ENCODE measurements at regions not wholly inside any gene's neighbourhood (a gene's known extent, or its start where the extent isn't known, plus 50 kb on each side); places are given as distances from the start of the nearest gene placed in this dataset.

DNA sequence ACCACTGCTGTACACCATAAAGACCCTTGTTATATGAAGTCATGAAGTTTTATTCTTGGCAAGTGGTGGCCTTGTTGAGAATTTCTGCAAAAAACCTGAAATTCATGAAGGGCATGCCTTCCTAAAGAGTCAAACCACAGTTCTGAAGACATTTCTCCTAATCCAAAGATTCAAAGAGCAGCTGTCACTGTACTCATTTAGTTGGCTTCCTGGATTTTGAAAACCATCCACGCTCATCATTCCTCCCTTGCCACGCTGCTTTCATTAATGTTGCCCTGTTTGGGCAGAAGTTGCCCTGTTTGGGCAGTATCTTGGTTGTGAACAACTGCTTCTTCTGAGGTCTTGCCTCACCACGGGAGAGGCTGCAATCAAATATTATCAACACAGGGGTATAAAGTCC lies 560.3 kb upstream of the TLE4 start:
- Histone ChIP-seq H2BK5ac (ENCODE audit: low read depth, low read length, poor library complexity, severe bottlenecking) (no peak overlapping the region), H2BK15ac (ENCODE audit: low read depth, poor library complexity, severe bottlenecking) (no peak overlapping the region), H4K91ac (ENCODE audit: low read length) (peak overlapping the region; percentile 1), H2BK120ac (ENCODE audit: low read depth, low read length) (no peak overlapping the region), H3K4me1 (ENCODE audit: control insufficient read depth, insufficient read depth, low read depth, low read length) (peaks cover 2% of the 10 kb centered on the region), H3K4ac (ENCODE audit: low read depth in 1 of 2, low read length in 2 of 2) (peak overlapping the region in 1 of 2 experiments; percentile 57), H2BK12ac (ENCODE audit: low read length in 2 of 2) (no peak overlapping the region), H3K27ac (ENCODE audit: low read length, poor library complexity, severe bottlenecking) (no peak overlapping the region), H3K23ac (ENCODE audit: low read length in 2 of 2) (no peak overlapping the region), H4K8ac (ENCODE audit: low read length) (no peak overlapping the region), H3K79me1 (replicated peaks; ENCODE audit: low read length, poor library complexity, severe bottlenecking) (no peaks in the 10 kb centered on the region), H3K4me3 (ENCODE audit: insufficient read depth in 1 of 2, low read depth in 1 of 2, low read length in 2 of 2) (no peak overlapping the region), H3K18ac (ENCODE audit: low read depth in 1 of 2, low read length in 2 of 2) (peak overlapping the region in 1 of 2 experiments; percentile 82), H3K27me3 (ENCODE audit: control insufficient read depth in 1 of 2, insufficient read depth in 1 of 2, low read length in 2 of 2) (no peaks in the 10 kb centered on the region), H2AK5ac (ENCODE audit: low read length, severe bottlenecking) (peak overlapping the region; percentile 9), H3K14ac (ENCODE audit: low read length in 2 of 2) (no peak overlapping the region), H3K9me3 (ENCODE audit: control insufficient read depth, low read length) (no peaks in the 10 kb centered on the region), H3K9ac (ENCODE audit: low read length) (no peak overlapping the region), H3K36me3 (ENCODE audit: control insufficient read depth in 1 of 2, insufficient read depth in 2 of 2, low read depth in 1 of 2, low read length in 2 of 2) (no peaks in the 10 kb centered on the region), H3K4me2 (ENCODE audit: low read length, poor library complexity, severe bottlenecking) (no peak overlapping the region), H2AFZ (ENCODE audit: low read depth, low read length) (no peak overlapping the region)
- peak; percentile 22 for DNase-seq
- WGBS = 59% methylated on average over 3 of the region's 3 CpGs

DNA sequence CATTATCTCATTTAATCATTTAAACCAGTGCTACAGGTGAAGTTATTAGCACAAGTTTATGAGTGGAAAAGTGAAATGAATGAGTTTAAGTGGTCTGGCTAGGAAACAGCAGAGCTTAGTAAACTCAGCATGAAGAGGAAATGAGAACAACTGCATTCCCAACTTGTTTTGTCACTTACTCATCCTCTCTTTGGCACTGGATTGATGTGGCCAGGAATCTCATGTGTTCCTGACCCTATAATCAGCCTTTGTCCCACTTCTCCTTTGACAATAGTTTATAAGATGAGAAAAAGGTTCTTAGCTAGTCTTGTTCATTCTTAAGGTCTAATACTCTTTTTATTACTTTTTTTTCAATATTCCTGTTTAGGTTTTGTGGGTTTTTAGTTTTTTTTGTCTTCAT lies 559.2 kb upstream of the TLE4 start:
- Histone ChIP-seq H3K36me3 (ENCODE audit: control insufficient read depth in 1 of 2, insufficient read depth in 2 of 2, low read depth in 1 of 2, low read length in 2 of 2) (no peaks in the 10 kb centered on the region), H4K8ac (ENCODE audit: low read length) (no peak overlapping the region), H3K4me3 (ENCODE audit: insufficient read depth in 1 of 2, low read depth in 1 of 2, low read length in 2 of 2) (no peak overlapping the region), H3K27me3 (ENCODE audit: control insufficient read depth in 1 of 2, insufficient read depth in 1 of 2, low read length in 2 of 2) (no peaks in the 10 kb centered on the region), H3K14ac (ENCODE audit: low read length in 2 of 2) (no peak overlapping the region), H3K9ac (ENCODE audit: low read length) (no peak overlapping the region), H2AK5ac (ENCODE audit: low read length, severe bottlenecking) (no peak overlapping the region), H2BK15ac (ENCODE audit: low read depth, poor library complexity, severe bottlenecking) (no peak overlapping the region), H2BK5ac (ENCODE audit: low read depth, low read length, poor library complexity, severe bottlenecking) (no peak overlapping the region), H2BK12ac (ENCODE audit: low read length in 2 of 2) (peak overlapping the region in 1 of 2 experiments; percentile 60), H4K91ac (ENCODE audit: low read length) (no peak overlapping the region), H3K4ac (ENCODE audit: low read depth in 1 of 2, low read length in 2 of 2) (no peak overlapping the region), H3K27ac (ENCODE audit: low read length, poor library complexity, severe bottlenecking) (no peak overlapping the region), H3K79me1 (replicated peaks; ENCODE audit: low read length, poor library complexity, severe bottlenecking) (no peaks in the 10 kb centered on the region), H2AFZ (ENCODE audit: low read depth, low read length) (no peak overlapping the region), H3K4me2 (ENCODE audit: low read length, poor library complexity, severe bottlenecking) (no peak overlapping the region), H3K23ac (ENCODE audit: low read length in 2 of 2) (no peak overlapping the region), H2BK120ac (ENCODE audit: low read depth, low read length) (no peak overlapping the region), H3K9me3 (ENCODE audit: control insufficient read depth, low read length) (no peaks in the 10 kb centered on the region), H3K18ac (ENCODE audit: low read depth in 1 of 2, low read length in 2 of 2) (no peak overlapping the region), H3K4me1 (ENCODE audit: control insufficient read depth, insufficient read depth, low read depth, low read length) (peaks cover 2% of the 10 kb centered on the region)
- DNase-seq = peak; percentile 41

DNA sequence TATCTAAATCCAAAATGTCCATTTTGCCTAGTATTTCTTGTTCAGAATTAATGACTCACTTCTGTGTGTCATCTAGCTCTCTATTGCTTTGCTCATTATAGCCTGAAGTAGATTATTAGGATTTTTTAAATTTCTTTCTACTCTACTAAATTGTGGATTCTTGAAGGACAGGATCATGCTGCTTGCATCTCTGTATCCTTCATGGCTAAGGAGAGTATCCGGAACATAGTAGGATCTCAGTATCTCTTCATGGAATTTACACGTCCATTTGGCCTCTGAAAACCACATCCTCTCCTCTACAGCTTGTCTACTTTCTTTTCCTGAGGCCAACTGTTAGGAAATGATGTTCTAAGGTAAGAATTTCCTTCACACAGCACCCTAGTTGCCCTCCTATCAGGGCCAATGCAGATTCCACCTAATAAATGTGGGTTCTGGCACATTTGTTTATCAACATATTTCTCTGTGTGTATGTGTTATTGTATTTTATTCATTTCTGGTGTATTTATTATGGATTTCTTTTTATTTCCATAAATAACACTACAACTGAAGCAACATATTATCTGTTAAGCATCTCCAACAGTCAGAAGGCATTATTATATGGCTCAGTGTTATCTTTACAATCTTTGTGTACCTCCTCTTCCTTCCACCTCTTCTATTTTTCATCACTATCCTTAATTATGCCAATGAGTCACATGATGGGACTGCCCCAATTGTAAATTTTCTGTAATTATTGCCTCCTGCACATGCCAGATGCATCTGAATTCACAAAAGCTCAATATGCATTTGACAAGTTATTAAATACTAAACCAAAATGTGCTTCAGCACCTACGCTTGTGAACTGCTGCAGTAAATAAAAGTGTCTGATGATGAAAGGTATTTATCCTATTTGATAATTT lies 557.8 kb upstream of the TLE4 start:
- no peak overlapping the region for H4K8ac ChIP-seq (ENCODE audit: low read length)
- H3K4me1 ChIP-seq (ENCODE audit: control insufficient read depth, insufficient read depth, low read depth, low read length) = peaks cover 2% of the 10 kb centered on the region
- H2BK15ac ChIP-seq (ENCODE audit: low read depth, poor library complexity, severe bottlenecking) = no peak overlapping the region
- H3K79me1 ChIP-seq (replicated peaks; ENCODE audit: low read length, poor library complexity, severe bottlenecking) = no peaks in the 10 kb centered on the region
- H3K14ac ChIP-seq (ENCODE audit: low read length in 2 of 2) = no peak overlapping the region
- H4K91ac ChIP-seq (ENCODE audit: low read length) = no peak overlapping the region
- H3K27me3 ChIP-seq (ENCODE audit: control insufficient read depth in 1 of 2, insufficient read depth in 1 of 2, low read length in 2 of 2) = no peaks in the 10 kb centered on the region
- no peak overlapping the region for H3K4me3 ChIP-seq (ENCODE audit: insufficient read depth in 1 of 2, low read depth in 1 of 2, low read length in 2 of 2)
- whole genome bisulfite sequencing = no CpG with 5 or more reads among the region's 3 CpGs
- H2BK120ac ChIP-seq (ENCODE audit: low read depth, low read length) = no peak overlapping the region
- H3K36me3 ChIP-seq (ENCODE audit: control insufficient read depth in 1 of 2, insufficient read depth in 2 of 2, low read depth in 1 of 2, low read length in 2 of 2) = no peaks in the 10 kb centered on the region
- no peak overlapping the region for H2BK5ac ChIP-seq (ENCODE audit: low read depth, low read length, poor library complexity, severe bottlenecking)
- H2AFZ ChIP-seq (ENCODE audit: low read depth, low read length) = no peak overlapping the region
- no peak overlapping the region for H3K18ac ChIP-seq (ENCODE audit: low read depth in 1 of 2, low read length in 2 of 2)
- peak; percentile 54 for DNase-seq
- no peak overlapping the region for H2BK12ac ChIP-seq (ENCODE audit: low read length in 2 of 2)
- no peak overlapping the region for H3K9ac ChIP-seq (ENCODE audit: low read length)
- H2AK5ac ChIP-seq (ENCODE audit: low read length, severe bottlenecking) = no peak overlapping the region
- H3K27ac ChIP-seq (ENCODE audit: low read length, poor library complexity, severe bottlenecking) = no peak overlapping the region
- no peak overlapping the region for H3K4ac ChIP-seq (ENCODE audit: low read depth in 1 of 2, low read length in 2 of 2)
- H3K23ac ChIP-seq (ENCODE audit: low read length in 2 of 2) = no peak overlapping the region
- H3K4me2 ChIP-seq (ENCODE audit: low read length, poor library complexity, severe bottlenecking) = no peak overlapping the region
- no peaks in the 10 kb centered on the region for H3K9me3 ChIP-seq (ENCODE audit: control insufficient read depth, low read length)

DNA sequence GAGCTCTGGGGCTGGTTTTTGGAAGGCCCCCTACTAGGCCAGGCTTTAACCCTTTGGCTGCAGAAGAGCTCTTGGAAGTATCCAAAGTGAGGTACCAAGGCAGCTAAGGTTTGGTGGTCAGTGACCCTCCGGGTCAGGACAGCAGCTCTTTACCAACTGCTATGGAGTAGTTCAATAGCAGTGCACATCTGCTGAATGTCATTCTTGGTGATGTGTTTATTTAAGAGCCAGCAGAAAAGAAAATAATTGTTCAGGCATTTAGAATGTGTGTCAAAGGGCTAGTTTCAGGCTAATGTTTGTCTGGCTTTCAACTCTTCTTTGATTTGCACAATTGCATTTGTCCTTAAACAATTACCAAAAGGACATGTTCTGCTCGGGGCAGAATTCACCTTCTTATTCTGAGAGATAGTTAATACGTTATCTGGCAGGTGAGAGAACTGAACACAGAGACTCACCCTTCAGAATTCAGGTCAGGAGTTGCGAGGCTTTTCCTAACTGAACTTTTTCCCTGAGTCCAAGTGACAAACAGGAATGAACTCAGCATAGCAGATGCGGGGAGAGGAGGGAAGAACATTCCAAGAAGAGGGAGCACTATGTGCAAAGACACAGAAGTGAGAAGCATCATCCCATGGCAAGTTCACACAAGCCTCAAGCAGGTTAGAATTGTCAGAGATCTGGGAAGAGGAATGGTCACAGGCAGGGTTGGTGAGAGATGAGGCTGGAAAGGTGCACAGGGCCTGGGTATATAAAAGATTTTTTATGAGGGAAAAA lies 556.7 kb upstream of the TLE4 start:
- H2AFZ ChIP-seq (ENCODE audit: low read depth, low read length) = no peak overlapping the region
- no peak overlapping the region for H3K9ac ChIP-seq (ENCODE audit: low read length)
- H3K27me3 ChIP-seq (ENCODE audit: control insufficient read depth in 1 of 2, insufficient read depth in 1 of 2, low read length in 2 of 2) = no peaks in the 10 kb centered on the region
- no peak overlapping the region for H3K4me3 ChIP-seq (ENCODE audit: insufficient read depth in 1 of 2, low read depth in 1 of 2, low read length in 2 of 2)
- H3K23ac ChIP-seq (ENCODE audit: low read length in 2 of 2) = no peak overlapping the region
- no peak overlapping the region for H4K8ac ChIP-seq (ENCODE audit: low read length)
- H3K14ac ChIP-seq (ENCODE audit: low read length in 2 of 2) = peak overlapping the region in 1 of 2 experiments; percentile 19
- H3K9me3 ChIP-seq (ENCODE audit: control insufficient read depth, low read length) = no peaks in the 10 kb centered on the region
- H3K79me1 ChIP-seq (replicated peaks; ENCODE audit: low read length, poor library complexity, severe bottlenecking) = no peaks in the 10 kb centered on the region
- H4K91ac ChIP-seq (ENCODE audit: low read length) = no peak overlapping the region
- H2BK12ac ChIP-seq (ENCODE audit: low read length in 2 of 2) = peak overlapping the region; percentile 7 to 12
- H2BK5ac ChIP-seq (ENCODE audit: low read depth, low read length, poor library complexity, severe bottlenecking) = no peak overlapping the region
- H3K27ac ChIP-seq (ENCODE audit: low read length, poor library complexity, severe bottlenecking) = no peak overlapping the region
- no peak overlapping the region for H3K4ac ChIP-seq (ENCODE audit: low read depth in 1 of 2, low read length in 2 of 2)
- H3K18ac ChIP-seq (ENCODE audit: low read depth in 1 of 2, low read length in 2 of 2) = peak overlapping the region in 1 of 2 experiments; percentile 23
- H2BK120ac ChIP-seq (ENCODE audit: low read depth, low read length) = peak overlapping the region; percentile 1
- no peak overlapping the region for H2AK5ac ChIP-seq (ENCODE audit: low read length, severe bottlenecking)
- no peak overlapping the region for H3K4me2 ChIP-seq (ENCODE audit: low read length, poor library complexity, severe bottlenecking)
- H2BK15ac ChIP-seq (ENCODE audit: low read depth, poor library complexity, severe bottlenecking) = no peak overlapping the region
- peaks cover 2% of the 10 kb centered on the region for H3K4me1 ChIP-seq (ENCODE audit: control insufficient read depth, insufficient read depth, low read depth, low read length)
- no peaks in the 10 kb centered on the region for H3K36me3 ChIP-seq (ENCODE audit: control insufficient read depth in 1 of 2, insufficient read depth in 2 of 2, low read depth in 1 of 2, low read length in 2 of 2)
- 6% methylated on average over 5 of the region's 5 CpGs for WGBS
- peak; percentile 69 for DNase-seq
